ENCODE measurements at regions not wholly inside any gene's neighbourhood (a gene's known extent, or its start where the extent isn't known, plus 50 kb on each side); places are given as distances from the start of the nearest gene placed in this dataset.

GRCh38 chr11:43223026-43223425, 88.8 kb upstream of the API5 start:
- TF ChIP-seq, protein P1, sequence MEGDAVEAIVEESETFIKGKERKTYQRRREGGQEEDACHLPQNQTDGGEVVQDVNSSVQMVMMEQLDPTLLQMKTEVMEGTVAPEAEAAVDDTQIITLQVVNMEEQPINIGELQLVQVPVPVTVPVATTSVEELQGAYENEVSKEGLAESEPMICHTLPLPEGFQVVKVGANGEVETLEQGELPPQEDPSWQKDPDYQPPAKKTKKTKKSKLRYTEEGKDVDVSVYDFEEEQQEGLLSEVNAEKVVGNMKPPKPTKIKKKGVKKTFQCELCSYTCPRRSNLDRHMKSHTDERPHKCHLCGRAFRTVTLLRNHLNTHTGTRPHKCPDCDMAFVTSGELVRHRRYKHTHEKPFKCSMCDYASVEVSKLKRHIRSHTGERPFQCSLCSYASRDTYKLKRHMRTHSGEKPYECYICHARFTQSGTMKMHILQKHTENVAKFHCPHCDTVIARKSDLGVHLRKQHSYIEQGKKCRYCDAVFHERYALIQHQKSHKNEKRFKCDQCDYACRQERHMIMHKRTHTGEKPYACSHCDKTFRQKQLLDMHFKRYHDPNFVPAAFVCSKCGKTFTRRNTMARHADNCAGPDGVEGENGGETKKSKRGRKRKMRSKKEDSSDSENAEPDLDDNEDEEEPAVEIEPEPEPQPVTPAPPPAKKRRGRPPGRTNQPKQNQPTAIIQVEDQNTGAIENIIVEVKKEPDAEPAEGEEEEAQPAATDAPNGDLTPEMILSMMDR (IDR thresholded peaks at IDR 0.05; ENCODE audit: low read depth, low read length, poor library complexity, severe bottlenecking): no peak
- TF ChIP-seq EZH2phosphoT487 (IDR thresholded peaks at IDR 0.05; ENCODE audit: borderline replicate concordance, low read length): no peak

All from DOHH2 (cell line).